HG03139 (cell line): ENCODE measurements at regions not wholly inside any gene's neighbourhood (a gene's known extent, or its start where the extent isn't known, plus 50 kb on each side); places are given as distances from the start of the nearest gene placed in this dataset.

ENCODE experiments used
- ATAC-seq: cut with Tn5 transposase; IDR thresholded peaks from one replicate; pipeline ENCODE4 v1.9.1; 2021; ENCODE audit not compliant: unreplicated experiment

GRCh38 chr18:44374966-44375365, 305.7 kb upstream of the SETBP1 start:
- no peak for ATAC-seq

- ATAC-seq, result no peak
Observed at GRCh38 chr18:44386401-44386800, 294.3 kb upstream of the SETBP1 start.

- ATAC-seq, result no peak
Observed at GRCh38 chr18:44388329-44388728, 292.4 kb upstream of the SETBP1 start.

- no peak for ATAC-seq
Observed at GRCh38 chr18:44392933-44393332, 287.8 kb upstream of the SETBP1 start.

GRCh38 chr18:44393406-44393805, 287.3 kb upstream of the SETBP1 start:
- ATAC-seq, result no peak

GRCh38 chr18:44396550-44396949, 284.1 kb upstream of the SETBP1 start:
- no peak for ATAC-seq

- ATAC-seq, result no peak
Observed at GRCh38 chr18:44409071-44409470, 271.6 kb upstream of the SETBP1 start.

GRCh38 chr18:44409515-44409914, 271.2 kb upstream of the SETBP1 start:
- ATAC-seq, result no peak

GRCh38 chr18:44410740-44411139, 269.9 kb upstream of the SETBP1 start:
- ATAC-seq, result no peak

GRCh38 chr18:44411262-44411905, 269.3 kb upstream of the SETBP1 start:
- ATAC-seq, result no peak

- no peak for ATAC-seq
Observed at GRCh38 chr18:44411976-44412375, 268.7 kb upstream of the SETBP1 start.

GRCh38 chr18:44423814-44424644, 256.7 kb upstream of the SETBP1 start:
- ATAC-seq, result no peak

GRCh38 chr18:44424645-44425035, 256.0 kb upstream of the SETBP1 start:
- ATAC-seq, result no peak

- ATAC-seq, result no peak
Observed at GRCh38 chr18:44425161-44425560, 255.5 kb upstream of the SETBP1 start.

- no peak for ATAC-seq
Observed at GRCh38 chr18:44437603-44438002, 243.1 kb upstream of the SETBP1 start.

GRCh38 chr18:44450226-44450625, 230.5 kb upstream of the SETBP1 start:
- no peak for ATAC-seq

- no peak for ATAC-seq
Observed at GRCh38 chr18:44452346-44452745, 228.3 kb upstream of the SETBP1 start.

- ATAC-seq, result no peak
Observed at GRCh38 chr18:44453505-44453904, 227.2 kb upstream of the SETBP1 start.

GRCh38 chr18:44458777-44459176, 221.9 kb upstream of the SETBP1 start:
- no peak for ATAC-seq

GRCh38 chr18:44464398-44465180, 216.1 kb upstream of the SETBP1 start:
- ATAC-seq, result no peak

- no peak for ATAC-seq
Observed at GRCh38 chr18:44465381-44465841, 215.3 kb upstream of the SETBP1 start.

- ATAC-seq, result no peak
Observed at GRCh38 chr18:44466997-44467396, 213.7 kb upstream of the SETBP1 start.
